ENCODE measurements at regions not wholly inside any gene's neighbourhood (a gene's known extent, or its start where the extent isn't known, plus 50 kb on each side); places are given as distances from the start of the nearest gene placed in this dataset.

GRCh38 chr4:112752510-112752909 is 115.6 kb downstream of the LARP7 start (continued):
- TF ChIP-seq ZNF449 (CRISPR knock-in tag; IDR thresholded peaks at IDR 0.05) (no peak), KDM4B (IDR thresholded peaks at IDR 0.05; ENCODE audit: borderline replicate concordance in 2 of 2, low read depth in 1 of 2) (no peak), ZBTB17 (CRISPR knock-in tag; IDR thresholded peaks at IDR 0.05) (no peak), RNF2 (IDR thresholded peaks at IDR 0.05) (no peak), CBX3 (IDR thresholded peaks at IDR 0.05; ENCODE audit: borderline replicate concordance in 1 of 2, low read length in 2 of 2) (no peak)

GRCh38 chr4:112753333-112753732 is 116.4 kb downstream of the LARP7 start:
- H3K4me2 ChIP-seq (ENCODE audit: insufficient read depth, low read length) = no peak overlapping the region
- POLR2A ChIA-PET = no interaction called here
- in situ Hi-C loops (cut with MboI) = loop anchor here (25.0 kb wide), 1 partner anchor 416 kb away; no protein-coding TSS in a partner anchor
- TF ChIP-seq MITF (IDR thresholded peaks at IDR 0.05) = no peak
- no peak for TF ChIP-seq THRAP3 (IDR thresholded peaks at IDR 0.05; ENCODE audit: borderline replicate concordance)
- no peak for TF ChIP-seq PHF21A (IDR thresholded peaks at IDR 0.05; ENCODE audit: borderline replicate concordance, low read depth)
- TF ChIP-seq ZNF778 (CRISPR knock-in tag; IDR thresholded peaks at IDR 0.05) = no peak
- TF ChIP-seq C11orf30 (IDR thresholded peaks at IDR 0.05; ENCODE audit: low read depth) = no peak
- no peak for TF ChIP-seq DEAF1 (CRISPR knock-in tag; IDR thresholded peaks at IDR 0.05)
- TF ChIP-seq RBM15 (IDR thresholded peaks at IDR 0.05; ENCODE audit: insufficient read depth, low read length) = no peak
- no peak for TF ChIP-seq U2AF1 (optimal IDR thresholded peaks at IDR 0.05; ENCODE audit: low read depth, low read length)
- no peak for TF ChIP-seq MIER1 (IDR thresholded peaks at IDR 0.05; ENCODE audit: low read depth)
- H3K27me3 ChIP-seq (ENCODE audit: control insufficient read depth in 2 of 2, insufficient read depth in 2 of 2, low read length in 2 of 2) = peaks cover 0 to 9% of the 10 kb centered on the region in 2 experiments; a peak in 1 of 5 replicates
- no peaks in the 10 kb centered on the region for H3K36me3 ChIP-seq (ENCODE audit: control insufficient read depth, insufficient read depth, low read length)
- H3K9me1 ChIP-seq (ENCODE audit: control insufficient read depth, insufficient read depth, low read length) = no peaks in the 10 kb centered on the region
- FAIRE-seq (no peak), ATAC-seq (no peak), DNase-seq (ENCODE audit: extremely low read depth in 1 of 4, low spot score in 3 of 4) (no peak)
- no peaks in the 10 kb centered on the region for H4K20me1 ChIP-seq (replicated peaks; ENCODE audit: control insufficient read depth, insufficient read depth, low read length)
- no peaks in the 10 kb centered on the region; a peak in 1 of 5 replicates for H3K4me1 ChIP-seq (replicated peaks in 1 of 2; ENCODE audit: control insufficient read depth in 2 of 2, insufficient read depth in 2 of 2, low read length in 2 of 2)
- BruUV-seq (replicated peaks) = no TSS peak
- H3K9me3 ChIP-seq (replicated peaks; ENCODE audit: control insufficient read depth, insufficient read depth, low read depth, low read length) = no peaks in the 10 kb centered on the region
- 2% methylated on average over 3 of the region's 3 CpGs for WGBS (ENCODE audit: insufficient coverage, low coverage, missing lambda C conversion rate)
- H2AFZ ChIP-seq (ENCODE audit: low read depth, low read length) = no peak overlapping the region
- CTCF ChIA-PET (ENCODE audit: low intra/inter-chr PET ratio) = interaction anchor here (0.6 kb wide), 1 partner anchor 9 kb away, joined by 3 read pairs; no protein-coding TSS in a partner anchor
- no peak overlapping the region for H3K9ac ChIP-seq (ENCODE audit: insufficient read depth in 1 of 2, low read depth in 2 of 2, low read length in 2 of 2)
- H3K4me3 ChIP-seq = no peak overlapping the region
- intact Hi-C loops (cut with micrococcal nuclease) = no loop called here
- no peak overlapping the region for H3K27ac ChIP-seq (ENCODE audit: extremely low read depth, low read depth, low read length)
- no peaks in the 10 kb centered on the region for H3K79me2 ChIP-seq (ENCODE audit: control insufficient read depth, insufficient read depth, low read length)
